Myocyte (in vitro differentiated cells): ENCODE measurements at regions not wholly inside any gene's neighbourhood (a gene's known extent, or its start where the extent isn't known, plus 50 kb on each side); places are given as distances from the start of the nearest gene placed in this dataset.
"Not testable (repeated sequence)": the region's sequence is repeated elsewhere in the genome, so short reads cannot be mapped to it uniquely, and the experiment has no call there.

Experiments
- DNase-seq: peaks from one replicate; pipeline ENCODE4 v3.0.0-alpha.2; 2012; ENCODE audit warnings: low read depth

DNA sequence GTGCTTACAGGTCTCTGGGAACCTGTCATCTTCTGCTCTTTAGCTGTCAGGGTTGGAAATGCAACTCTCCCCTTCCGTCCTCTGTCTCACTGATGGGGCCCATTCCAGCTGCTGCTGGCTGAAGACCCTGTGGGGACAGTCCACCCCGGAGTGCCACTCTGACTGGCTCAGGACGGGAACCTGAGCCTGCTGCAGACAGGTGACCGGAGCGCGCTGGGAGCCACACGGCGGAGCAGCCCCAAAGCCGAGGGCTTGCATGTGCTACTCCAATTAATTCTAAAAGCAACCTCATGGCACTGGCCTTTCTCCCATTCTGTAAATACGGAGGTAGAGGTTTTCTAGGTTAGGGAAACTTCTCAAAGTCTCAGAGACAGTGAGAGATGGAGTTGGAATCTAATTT is 223.5 kb upstream of the PITRM1 start:
- DNase-seq = no peak

DNA sequence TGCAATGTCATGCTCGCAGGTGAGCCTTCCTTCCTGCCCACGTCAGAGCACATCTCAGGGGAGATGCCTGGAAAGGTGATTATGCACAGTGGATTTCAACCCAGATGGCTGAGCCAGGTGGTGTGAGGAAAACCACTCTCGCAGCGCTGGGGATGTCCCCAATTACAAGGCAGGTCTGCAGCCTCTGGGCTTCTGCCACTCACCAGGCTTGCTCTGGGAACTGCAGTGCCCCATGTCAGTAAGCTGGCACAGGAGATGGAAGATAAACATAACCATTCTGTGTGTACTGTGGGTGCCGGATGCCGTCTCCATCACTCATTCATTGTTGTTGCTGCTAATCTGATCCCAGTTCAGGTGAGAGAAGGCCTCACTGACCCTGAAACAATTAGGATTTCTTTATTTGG is 222.9 kb upstream of the PITRM1 start:
- no peak for DNase-seq

DNA sequence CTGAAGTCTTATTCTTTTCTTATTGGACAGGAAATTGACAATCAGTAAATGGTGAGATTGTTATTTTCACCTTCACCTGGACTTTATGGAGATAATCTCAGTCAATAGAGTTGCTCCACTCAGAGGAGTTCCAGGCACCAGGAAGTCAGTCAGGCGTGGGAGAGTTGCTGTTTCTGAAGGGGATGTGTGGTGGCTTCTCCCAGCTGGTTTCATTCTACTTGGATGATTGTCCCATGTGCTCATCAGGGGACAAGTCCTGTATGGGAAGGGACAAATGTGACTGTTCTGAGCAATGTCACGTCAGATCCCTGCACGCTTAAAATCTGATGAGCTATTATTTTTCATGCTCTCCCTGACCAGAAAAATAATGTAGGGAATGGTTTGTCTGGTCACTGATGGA is 222.5 kb upstream of the PITRM1 start:
- no peak for DNase-seq

DNA sequence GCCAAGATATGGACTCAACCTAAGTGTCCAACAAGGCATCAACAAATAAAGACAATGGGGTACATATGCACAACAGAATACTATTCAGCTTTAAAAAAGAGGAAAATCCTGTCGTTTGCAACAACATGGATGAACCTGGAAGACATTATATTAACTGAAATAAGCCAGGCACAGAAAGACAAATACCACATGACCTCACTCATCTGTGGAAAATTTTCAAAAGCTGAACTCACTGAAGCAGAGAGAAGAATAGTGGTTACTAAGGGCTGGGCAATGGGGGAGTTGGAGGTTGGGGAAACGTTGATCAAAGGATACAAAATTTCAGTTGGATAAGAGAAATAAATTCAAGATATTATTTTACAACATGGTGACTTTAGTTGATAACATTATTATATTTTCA is 221.4 kb upstream of the PITRM1 start:
- DNase-seq = no peak

DNA sequence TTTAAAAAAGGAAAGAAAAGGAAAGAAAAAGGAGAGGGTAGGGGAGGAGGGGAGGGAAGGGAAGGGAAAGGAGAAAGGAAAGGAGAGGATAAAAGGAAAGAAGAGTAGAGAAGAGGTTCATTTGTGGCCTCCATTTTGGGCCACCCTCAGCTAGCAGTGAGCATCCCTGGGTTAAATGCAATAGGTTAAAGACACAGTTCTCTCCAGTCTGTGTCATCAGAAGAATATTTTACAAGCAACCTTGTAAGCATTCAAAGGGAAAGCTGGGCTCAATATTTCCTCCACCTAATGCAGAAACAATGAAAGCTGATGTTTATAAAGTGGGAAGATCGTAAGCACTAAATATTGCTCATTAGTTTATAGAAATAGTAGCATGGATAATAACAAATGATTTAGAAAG is 219.1 kb upstream of the PITRM1 start:
- no peak for DNase-seq

DNA sequence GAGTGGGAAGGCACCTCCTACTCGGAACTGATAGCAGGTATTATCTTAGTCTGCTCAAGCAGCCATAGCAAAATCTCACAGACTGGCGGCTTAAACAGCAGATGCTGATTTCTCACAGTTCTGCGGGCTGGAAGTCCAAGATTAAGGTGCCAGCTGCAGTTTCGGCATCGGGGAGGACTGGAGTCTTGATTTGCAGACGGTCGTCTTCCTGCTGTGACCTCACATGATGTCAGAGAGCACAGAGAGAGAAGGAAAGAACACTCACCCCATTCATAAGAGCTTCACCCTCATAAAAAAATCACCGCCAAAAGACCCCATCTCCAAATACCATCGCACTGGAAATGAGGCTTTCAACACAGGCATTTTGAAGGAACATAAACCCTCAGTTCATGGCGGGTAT is 216.5 kb upstream of the PITRM1 start:
- DNase-seq = no peak

DNA sequence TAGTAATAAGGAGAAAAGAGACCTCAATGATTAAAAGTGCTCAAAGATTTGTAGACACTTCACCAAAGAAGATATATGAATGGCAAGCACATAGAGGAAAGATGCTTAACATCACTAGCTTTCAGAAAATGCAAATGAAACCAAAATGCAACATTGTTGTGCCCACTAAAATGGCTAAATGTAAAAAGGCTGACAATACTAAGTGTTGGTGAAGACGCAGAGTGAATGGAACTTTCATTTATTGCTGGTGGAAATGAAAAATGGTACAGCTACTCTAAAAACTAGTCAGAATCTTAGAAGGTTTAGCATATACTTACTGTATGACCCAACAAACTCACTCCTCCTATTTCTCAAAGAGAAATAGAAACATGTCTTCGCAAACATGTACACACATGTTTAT is 212.9 kb upstream of the PITRM1 start:
- no peak for DNase-seq

DNA sequence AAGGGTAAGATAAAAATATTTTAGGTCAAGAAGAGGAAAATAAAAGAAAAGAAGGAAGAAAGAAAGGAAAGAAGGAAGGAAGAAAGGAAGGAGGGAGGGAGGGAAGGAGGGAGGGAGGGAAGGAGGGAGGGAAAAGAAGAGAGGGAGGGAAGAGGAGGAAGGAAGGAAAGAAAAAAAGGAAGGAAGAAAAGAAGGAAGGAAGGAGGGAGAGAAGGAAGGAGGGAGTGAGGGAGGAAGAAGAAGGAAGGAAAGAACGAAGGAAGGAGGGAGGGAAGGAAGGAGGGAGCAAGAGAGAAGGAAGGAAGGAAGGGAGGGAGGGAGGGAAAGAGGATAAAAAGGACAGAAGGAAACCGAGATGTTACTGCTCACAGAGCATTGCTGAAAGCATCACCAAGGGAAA is 209.5 kb upstream of the PITRM1 start:
- DNase-seq = no peak

DNA sequence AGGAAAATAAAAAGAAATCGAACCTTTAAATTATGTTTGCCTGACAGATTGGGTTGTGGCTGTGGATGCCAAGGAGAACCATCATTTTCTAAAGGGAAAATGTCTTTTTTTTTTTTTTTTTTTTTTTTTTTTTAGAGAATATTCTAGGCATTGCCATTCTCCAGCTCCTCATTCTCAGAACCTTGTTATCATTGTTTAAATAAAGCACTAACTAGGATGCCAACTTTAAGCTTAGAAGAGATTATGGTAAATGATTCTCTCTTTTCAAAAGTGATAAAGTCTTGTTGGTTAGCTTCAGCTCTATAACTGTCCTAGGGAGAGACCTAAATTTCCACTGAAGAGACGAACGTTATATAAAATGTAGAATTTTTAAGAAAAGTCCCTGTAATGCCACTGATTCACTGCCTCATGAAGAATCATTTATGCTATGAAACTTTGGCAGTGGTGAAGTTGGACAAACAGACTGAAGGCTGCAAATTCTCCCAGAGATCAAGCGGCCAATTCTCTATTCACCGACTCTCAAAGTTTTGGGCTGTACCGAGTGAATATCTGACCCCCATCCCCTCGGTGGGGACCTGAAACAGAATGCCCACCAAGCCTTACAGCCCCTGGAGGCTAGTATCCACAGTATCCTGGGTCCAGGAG is 207.9 kb upstream of the PITRM1 start:
- no peak for DNase-seq

DNA sequence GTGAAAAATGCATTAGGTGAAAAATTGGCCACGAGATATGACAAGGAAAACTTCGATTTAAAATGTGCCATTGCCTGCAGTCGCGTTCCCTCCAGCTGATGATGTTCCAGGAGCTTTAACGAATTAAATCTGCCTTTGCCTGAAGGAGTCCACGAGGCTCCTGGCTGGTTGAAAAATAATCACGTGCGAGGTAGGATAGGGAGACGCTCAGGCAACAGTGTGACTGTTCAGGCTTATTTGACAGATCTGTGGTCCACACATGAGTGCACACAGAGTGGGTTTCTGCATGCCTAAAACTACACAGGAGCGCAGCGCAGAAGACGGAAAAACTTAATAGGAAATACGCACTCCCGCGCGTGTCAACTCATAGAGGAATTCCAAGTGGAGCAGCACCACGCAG is 204.0 kb upstream of the PITRM1 start:
- no peak for DNase-seq

DNA sequence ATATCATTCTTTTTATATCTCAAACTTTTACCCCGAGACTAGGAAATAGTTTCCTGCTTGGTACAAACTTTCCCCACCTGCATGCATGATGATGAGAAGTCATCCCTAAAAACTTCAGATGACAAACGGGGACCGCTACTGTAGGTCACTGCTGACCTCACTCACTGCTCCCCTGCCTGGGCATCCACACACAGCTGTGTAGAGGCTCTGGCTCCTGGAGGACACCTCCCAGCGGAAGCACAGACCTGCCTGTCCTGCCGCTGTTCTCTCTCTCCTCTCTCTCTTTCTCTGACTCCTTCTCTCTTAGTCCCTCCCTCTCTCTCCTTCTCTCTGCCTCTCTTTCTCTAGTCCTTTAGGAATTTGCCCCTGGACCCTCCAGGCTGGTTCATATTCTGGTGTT is 202.9 kb upstream of the PITRM1 start:
- no peak for DNase-seq

DNA sequence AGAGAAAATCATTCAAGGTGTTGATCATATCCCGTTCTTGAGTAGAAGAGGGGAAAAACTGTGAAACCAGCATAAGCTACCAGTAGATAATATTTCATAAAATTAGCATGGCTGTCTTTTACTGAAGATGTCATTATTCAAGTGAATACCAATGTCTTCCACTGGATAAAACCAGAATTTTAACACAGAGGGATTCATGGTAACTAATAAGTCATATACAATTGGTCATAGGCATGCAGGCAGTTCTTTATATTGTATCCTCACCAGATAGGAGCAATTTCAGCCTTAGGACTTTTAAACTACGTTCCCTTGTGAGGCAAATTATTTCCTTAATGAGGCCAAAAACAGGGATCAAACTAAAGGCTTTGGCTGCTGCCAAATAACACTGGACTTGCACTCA is 202.3 kb upstream of the PITRM1 start:
- DNase-seq = no peak

DNA sequence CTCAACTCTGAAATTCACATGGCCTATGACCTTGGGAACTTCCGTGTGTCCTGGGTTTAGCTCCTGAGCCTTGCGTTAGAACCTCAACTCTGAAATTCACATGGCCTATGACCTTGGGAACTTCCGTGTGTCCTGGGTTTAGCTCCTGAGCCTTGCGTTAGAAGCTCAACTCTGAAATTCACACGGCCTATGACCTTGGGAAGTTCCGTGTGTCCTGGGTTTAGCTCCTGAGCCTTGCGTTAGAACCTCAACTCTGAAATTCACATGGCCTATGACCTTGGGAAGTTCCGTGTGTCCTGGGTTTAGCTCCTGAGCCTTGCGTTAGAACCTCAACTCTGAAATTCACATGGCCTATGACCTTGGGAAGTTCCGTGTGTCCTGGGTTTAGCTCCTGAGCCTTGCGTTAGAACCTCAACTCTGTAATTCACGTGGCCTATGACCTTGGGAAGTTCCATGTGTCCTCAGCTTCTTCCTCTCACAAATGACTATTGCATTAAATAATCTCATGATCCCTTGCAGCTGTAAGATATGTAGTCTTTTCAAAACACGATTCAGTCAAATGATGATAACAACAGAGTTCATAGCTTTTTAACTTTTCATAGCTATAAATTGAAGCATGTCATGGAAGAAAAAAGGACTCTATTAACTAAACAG is 200.9 kb upstream of the PITRM1 start:
- not testable (repeated sequence) for DNase-seq

DNA sequence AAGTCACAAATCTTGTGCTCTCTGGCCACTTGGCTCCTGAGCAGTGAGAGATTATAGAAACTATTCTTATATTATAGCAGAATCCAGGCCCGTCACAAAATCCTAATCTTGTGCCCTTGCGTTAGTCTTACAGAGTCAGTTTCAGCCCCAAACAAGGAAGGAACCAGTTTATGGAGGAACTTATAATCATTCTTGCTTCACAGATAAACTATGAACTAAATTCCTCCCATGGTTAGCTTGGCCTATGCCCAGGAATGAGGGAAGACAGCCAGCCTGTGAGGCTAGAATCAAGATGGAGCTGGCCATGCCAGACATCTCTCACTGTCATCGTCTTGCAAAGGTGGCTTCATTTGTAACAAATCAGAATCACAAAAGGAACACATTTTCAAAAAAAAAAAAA is 199.7 kb upstream of the PITRM1 start:
- no peak for DNase-seq

DNA sequence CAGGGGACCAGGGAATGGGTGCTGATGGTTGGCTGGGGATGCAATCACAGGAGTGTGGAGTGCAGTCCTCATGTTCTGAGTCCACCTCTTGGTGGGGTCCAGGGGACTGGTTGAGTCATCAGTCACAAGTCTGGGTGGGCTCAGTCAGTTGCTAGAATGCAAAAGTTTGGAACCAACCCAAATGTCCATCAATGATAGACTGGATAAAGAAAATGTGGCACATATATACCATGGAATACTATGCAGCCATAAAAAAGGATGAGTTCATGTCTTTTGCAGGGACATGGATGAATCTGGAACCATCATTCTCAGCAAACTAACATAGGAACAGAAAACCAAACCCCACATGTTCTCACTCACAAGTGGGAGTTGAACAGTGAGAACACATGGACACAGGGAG is 199.0 kb upstream of the PITRM1 start:
- not testable (repeated sequence) for DNase-seq

DNA sequence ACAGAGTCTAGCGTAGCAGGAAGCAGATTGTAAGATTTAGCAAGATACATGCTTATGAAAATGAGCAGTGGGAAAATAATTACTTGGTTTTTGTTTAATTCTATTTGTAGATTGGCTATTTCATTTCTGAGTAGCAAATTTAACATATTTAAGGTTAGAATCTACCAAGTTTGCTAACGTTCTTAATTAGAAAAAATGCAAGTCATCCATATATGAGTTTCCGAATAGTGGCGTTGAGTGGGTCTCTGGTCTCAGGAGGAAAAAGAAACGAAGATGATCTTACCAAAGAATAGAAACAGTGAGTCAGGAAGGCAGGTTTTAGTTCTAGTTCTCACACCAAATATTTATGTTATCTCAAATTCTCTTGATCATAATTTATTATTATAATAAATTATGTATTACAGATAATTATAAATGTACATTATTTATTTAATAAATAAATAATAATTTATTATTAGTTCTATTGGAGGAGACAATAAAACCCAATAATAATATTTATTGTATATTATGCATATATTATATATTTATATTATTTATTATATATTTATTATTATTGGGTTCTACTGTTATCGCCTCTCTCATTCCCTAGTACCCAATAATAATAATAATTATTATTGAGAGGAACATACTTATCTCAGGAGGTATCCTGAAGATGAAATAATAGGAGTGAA is 194.3 kb upstream of the PITRM1 start:
- DNase-seq = no peak

DNA sequence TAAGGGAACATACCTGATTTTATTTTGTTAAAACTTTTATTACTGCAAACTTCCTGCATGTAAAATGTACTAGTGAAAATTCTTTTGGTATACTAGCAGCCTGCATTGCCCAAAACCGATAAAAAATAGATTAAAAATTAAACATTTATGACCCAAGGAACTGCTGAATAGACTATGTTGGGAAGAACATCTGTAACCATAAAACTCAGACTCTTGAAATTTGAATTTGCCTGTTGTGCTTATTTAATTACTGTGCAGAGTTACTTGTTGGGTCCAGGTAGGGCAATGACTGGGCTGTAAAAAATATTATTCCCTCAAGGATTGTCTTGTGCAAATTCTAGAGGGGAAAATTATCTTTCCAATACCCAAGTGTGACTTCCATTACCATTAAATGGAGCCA is 193.5 kb upstream of the PITRM1 start:
- no peak for DNase-seq

DNA sequence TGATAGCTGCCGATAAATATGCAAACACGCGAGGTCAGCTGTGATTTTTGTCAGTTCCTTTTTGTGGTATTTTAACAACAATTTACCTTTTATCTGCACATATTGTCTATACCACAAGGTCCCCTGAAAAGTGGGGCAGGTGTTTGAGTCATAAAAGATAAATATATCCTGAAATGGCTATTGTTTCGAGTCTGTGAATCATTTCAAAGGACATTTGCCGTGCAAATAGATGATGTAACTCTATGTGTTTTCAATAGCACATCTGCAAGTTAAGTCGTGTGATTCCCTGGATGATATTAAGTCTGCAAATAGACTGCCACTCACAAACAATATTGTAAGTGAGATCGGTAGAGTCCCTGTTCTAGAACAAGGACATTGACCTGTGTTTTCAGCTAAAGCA is 193.0 kb upstream of the PITRM1 start:
- no peak for DNase-seq

DNA sequence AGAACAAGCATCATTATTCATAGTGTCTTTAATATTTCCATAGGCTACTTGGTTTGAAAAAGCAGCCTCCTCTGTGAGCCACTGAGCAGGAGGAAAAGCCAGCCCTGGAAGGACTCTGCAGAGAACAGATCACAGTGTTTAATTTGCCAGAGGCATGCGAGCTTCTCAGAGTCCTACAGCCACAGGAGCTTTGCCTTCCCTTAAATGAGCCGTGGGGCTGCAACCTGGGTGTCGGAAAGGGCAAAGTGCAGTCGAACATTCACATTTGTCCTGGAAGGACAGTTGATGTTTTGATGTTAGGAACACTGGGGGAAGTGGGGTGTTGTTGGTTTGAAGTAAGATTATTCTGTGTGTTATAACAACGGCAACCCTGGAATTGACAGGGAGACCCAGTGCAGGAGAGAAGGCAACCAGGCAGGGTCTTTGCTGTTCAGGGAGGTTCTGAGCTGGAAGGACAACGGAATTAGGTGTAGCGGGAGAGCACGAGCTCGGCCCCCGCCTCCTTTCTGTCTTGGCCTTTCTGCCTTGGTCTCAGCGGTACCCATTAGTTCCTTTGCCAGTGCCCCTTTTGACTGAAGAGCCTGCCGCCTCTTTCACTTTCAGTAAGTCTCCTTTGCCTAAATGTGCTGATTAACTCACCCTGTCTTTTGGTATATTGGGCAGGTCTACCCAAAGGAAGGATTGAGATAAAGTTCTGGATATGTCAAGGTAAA is 192.3 kb upstream of the PITRM1 start:
- no peak for DNase-seq

DNA sequence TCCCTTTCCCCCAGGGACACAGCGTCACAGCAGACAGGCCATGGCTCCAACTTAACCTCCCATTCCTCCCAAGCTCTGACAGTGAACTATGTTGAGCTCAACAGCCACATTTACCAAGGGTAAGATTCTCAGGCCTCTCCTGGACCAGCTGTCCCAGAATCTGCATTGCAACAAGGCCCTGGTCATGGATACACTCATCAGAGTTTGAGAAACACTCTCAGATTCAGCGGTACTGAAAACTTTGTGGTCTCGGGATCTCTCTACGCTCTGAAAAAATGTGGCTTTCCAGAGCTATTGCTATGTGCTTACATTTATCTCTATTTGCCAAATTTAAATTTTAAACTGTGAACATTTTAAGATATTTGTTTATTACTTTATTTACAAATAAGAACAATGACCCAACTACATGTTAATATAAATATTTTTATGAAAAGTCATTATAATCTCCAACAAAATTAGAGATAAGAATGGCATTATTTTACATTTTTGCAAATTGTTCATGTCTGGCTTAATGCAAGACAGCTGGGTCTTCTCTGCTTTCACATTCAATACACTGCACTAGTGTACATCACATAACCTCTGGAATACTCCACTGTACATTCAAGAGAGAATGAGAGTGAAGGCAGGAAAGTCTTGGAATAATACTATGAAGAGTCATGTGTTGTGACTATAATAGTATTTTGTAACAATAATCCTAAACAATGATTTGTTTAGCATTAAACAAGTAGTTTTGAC is 190.9 kb upstream of the PITRM1 start:
- DNase-seq = peak; percentile 30

DNA sequence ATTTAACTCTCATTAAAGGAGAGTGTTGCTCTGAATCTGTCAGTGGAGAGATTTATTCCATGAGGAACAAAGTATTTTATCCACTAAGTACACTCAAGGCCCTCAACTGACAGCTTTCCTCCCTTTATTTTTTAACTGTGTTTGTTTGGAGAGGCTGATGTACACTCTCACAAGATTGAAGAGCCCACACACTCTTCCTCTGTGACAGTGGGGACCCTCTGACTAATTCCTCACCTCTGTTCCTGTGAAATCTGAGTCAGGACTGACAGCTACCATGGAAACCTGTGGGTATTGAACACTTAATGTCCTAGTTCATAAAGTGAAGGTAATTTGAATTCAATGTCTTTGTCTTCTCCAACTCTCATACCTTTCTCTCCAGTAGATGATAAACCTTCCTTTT is 189.8 kb upstream of the PITRM1 start:
- DNase-seq = no peak

DNA sequence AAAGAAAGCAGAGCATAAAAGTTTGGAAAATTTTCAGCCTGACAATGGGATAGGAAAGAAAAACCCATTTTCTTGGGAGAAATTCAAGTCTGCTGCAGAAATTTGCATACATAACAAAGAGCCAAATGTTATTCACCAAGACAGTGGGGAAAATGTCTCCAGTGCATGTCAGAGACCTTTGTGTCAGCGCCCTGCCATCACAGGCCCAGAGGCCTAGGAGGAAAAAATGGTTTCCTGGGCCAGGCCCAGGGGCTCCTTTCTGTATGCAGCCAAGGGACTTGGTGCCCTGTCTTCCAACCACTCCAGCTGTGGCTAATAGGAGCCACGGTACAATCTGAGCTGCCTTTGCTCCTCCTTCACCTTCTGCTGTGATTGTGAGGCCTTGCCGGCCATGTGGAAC is 189.1 kb upstream of the PITRM1 start:
- no peak for DNase-seq
